NCI-H1048 (cell line): ENCODE measurements at regions not wholly inside any gene's neighbourhood (a gene's known extent, or its start where the extent isn't known, plus 50 kb on each side); places are given as distances from the start of the nearest gene placed in this dataset.

Experiments
- DNase-seq: peaks from one replicate; lab custom pipeline; 2025; lab: John Stamatoyannopoulos, UW

- no peak for DNase-seq
These were observed 73.9 kb upstream of the TAF9B start for GRCh38 chrX:78213331-78213730.

GRCh38 chrX:78199851-78200250 lies 60.4 kb upstream of the TAF9B start:
- peak; percentile 0 for DNase-seq
